ENCODE measurements at regions not wholly inside any gene's neighbourhood (a gene's known extent, or its start where the extent isn't known, plus 50 kb on each side); places are given as distances from the start of the nearest gene placed in this dataset.

DNA sequence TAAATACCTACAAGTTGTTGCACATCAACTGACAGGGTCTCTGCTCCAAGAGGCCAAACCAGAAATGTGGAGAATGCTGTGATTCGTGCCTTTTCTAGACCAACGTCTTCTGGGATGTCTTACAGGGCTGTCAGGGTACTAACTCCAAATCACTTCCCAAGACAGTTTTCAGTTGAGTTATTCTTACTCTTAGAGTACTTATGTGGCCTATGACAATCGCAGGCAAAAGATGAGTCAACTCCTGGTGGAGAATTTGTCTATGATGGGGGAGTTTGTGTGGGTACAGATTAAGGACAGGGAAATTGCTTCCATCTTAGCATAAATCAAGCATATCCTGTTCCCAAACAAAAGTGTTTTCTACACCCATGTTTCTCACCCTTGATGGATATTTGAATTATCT, 734.8 kb downstream of the TNS3 start:
- H3K4me1 ChIP-seq (ENCODE audit: control insufficient read depth in 2 of 3, insufficient read depth in 2 of 3, low read depth in 1 of 3, low read length in 3 of 3): no peaks in the 10 kb centered on the region
- no peak overlapping the region for H3K4me3 ChIP-seq (ENCODE audit: low read length in 3 of 3)
- no peaks in the 10 kb centered on the region for H3K27me3 ChIP-seq (ENCODE audit: control insufficient read depth, insufficient read depth, low read length)
- no peak overlapping the region for H3K27ac ChIP-seq (ENCODE audit: low read depth in 2 of 2, low read length in 2 of 2)
- intact Hi-C loops (cut with DNase I): no loop called here
- no peaks in the 10 kb centered on the region for H3K9me3 ChIP-seq (ENCODE audit: control insufficient read depth in 2 of 3, insufficient read depth in 1 of 3, low read length in 3 of 3)
- H3K36me3 ChIP-seq (ENCODE audit: control insufficient read depth in 2 of 3, insufficient read depth in 3 of 3, low read length in 3 of 3): no peaks in the 10 kb centered on the region
- DNase-seq: no peak
- FAIRE-seq: no peak
- H3K9ac ChIP-seq (ENCODE audit: low read length in 3 of 3): no peak overlapping the region
- TF ChIP-seq, protein P1, sequence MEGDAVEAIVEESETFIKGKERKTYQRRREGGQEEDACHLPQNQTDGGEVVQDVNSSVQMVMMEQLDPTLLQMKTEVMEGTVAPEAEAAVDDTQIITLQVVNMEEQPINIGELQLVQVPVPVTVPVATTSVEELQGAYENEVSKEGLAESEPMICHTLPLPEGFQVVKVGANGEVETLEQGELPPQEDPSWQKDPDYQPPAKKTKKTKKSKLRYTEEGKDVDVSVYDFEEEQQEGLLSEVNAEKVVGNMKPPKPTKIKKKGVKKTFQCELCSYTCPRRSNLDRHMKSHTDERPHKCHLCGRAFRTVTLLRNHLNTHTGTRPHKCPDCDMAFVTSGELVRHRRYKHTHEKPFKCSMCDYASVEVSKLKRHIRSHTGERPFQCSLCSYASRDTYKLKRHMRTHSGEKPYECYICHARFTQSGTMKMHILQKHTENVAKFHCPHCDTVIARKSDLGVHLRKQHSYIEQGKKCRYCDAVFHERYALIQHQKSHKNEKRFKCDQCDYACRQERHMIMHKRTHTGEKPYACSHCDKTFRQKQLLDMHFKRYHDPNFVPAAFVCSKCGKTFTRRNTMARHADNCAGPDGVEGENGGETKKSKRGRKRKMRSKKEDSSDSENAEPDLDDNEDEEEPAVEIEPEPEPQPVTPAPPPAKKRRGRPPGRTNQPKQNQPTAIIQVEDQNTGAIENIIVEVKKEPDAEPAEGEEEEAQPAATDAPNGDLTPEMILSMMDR (IDR thresholded peaks at IDR 0.05; ENCODE audit: borderline replicate concordance, extremely low read depth, insufficient read depth): no peak

DNA sequence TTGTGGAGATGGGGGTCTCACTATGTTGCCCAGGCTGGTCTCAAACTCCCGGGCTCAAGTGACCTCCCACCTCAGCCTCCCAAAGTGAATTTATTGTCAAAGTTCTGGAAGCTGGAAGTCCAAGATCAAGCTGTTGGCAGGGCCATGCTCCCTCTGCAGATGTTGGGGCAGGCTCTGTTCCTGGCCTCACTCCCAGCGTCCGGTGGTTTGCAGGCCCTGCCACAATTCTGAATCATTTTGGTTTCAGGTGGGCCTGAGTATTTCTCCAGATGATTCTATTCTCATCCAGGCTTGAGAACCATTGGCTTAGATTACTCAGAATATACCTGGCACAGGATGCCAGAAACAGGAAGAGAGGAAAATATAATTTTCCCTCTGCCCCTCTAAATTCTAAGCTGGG, 737.4 kb downstream of the TNS3 start:
- H3K9ac ChIP-seq (ENCODE audit: low read length in 3 of 3): no peak overlapping the region
- intact Hi-C loops (cut with DNase I): no loop called here
- TF ChIP-seq, protein P1 (IDR thresholded peaks at IDR 0.05; ENCODE audit: borderline replicate concordance, extremely low read depth, insufficient read depth): no peak
- no peak overlapping the region for H3K27ac ChIP-seq (ENCODE audit: low read depth in 2 of 2, low read length in 2 of 2)
- no peak for DNase-seq
- no peaks in the 10 kb centered on the region for H3K36me3 ChIP-seq (ENCODE audit: control insufficient read depth in 2 of 3, insufficient read depth in 3 of 3, low read length in 3 of 3)
- no peak overlapping the region for H3K4me3 ChIP-seq (ENCODE audit: low read length in 3 of 3)
- no peaks in the 10 kb centered on the region for H3K9me3 ChIP-seq (ENCODE audit: control insufficient read depth in 2 of 3, insufficient read depth in 1 of 3, low read length in 3 of 3)
- no peaks in the 10 kb centered on the region for H3K27me3 ChIP-seq (ENCODE audit: control insufficient read depth, insufficient read depth, low read length)
- no peaks in the 10 kb centered on the region for H3K4me1 ChIP-seq (ENCODE audit: control insufficient read depth in 2 of 3, insufficient read depth in 2 of 3, low read depth in 1 of 3, low read length in 3 of 3)
- no peak for FAIRE-seq

DNA sequence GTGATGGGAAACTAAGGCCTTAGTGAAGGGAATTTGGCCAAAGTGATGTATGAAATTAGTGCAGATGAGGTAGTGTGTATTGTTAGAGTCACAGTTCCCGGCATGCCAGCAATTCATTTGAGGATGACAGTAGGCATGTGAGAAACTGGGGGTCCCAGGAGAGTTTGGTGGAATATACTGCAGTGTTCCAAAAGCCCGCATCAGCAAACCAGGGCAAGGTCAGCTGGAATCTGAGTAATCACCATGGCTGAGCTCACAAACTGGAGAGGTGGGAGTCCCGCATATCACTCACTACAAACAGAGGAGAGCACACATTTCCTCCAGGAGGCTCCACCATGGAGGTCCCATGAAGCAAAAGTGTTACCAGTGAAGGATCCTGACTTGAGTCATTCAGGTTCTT, 740.7 kb downstream of the TNS3 start:
- FAIRE-seq: no peak
- H3K27me3 ChIP-seq (ENCODE audit: control insufficient read depth, insufficient read depth, low read length): no peaks in the 10 kb centered on the region
- no peaks in the 10 kb centered on the region for H3K9me3 ChIP-seq (ENCODE audit: control insufficient read depth in 2 of 3, insufficient read depth in 1 of 3, low read length in 3 of 3)
- H3K36me3 ChIP-seq (ENCODE audit: control insufficient read depth in 2 of 3, insufficient read depth in 3 of 3, low read length in 3 of 3): no peaks in the 10 kb centered on the region
- DNase-seq: no peak
- H3K4me1 ChIP-seq (ENCODE audit: control insufficient read depth in 2 of 3, insufficient read depth in 2 of 3, low read depth in 1 of 3, low read length in 3 of 3): no peaks in the 10 kb centered on the region
- H3K4me3 ChIP-seq (ENCODE audit: low read length in 3 of 3): no peak overlapping the region
- H3K9ac ChIP-seq (ENCODE audit: low read length in 3 of 3): no peak overlapping the region
- TF ChIP-seq, protein P1 (IDR thresholded peaks at IDR 0.05; ENCODE audit: borderline replicate concordance, extremely low read depth, insufficient read depth): no peak
- intact Hi-C loops (cut with DNase I): no loop called here
- H3K27ac ChIP-seq (ENCODE audit: low read depth in 2 of 2, low read length in 2 of 2): no peak overlapping the region

DNA sequence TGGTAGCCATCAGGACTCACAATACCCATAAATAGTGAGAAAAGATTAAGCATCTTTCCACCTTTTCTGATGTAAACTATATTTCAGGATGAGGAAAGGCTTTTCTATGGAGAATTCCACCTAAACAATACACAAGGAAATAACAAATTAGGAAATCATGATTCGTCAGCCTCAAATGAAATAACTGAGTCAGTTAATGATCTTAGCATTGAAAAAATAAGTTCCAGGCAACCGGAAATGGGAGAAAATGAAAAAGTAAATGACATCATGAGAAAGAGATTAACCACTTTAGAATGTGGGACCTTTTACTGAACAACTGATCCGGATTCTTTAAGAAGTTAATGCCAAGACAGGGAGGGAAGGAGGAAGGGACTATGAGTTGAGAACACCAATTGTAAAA, 742.3 kb downstream of the TNS3 start:
- Histone ChIP-seq H3K9ac (ENCODE audit: low read length in 3 of 3) (no peak overlapping the region), H3K27ac (ENCODE audit: low read depth in 2 of 2, low read length in 2 of 2) (no peak overlapping the region), H3K36me3 (ENCODE audit: control insufficient read depth in 2 of 3, insufficient read depth in 3 of 3, low read length in 3 of 3) (no peaks in the 10 kb centered on the region), H3K4me3 (ENCODE audit: low read length in 3 of 3) (no peak overlapping the region), H3K4me1 (ENCODE audit: control insufficient read depth in 2 of 3, insufficient read depth in 2 of 3, low read depth in 1 of 3, low read length in 3 of 3) (no peaks in the 10 kb centered on the region), H3K27me3 (ENCODE audit: control insufficient read depth, insufficient read depth, low read length) (no peaks in the 10 kb centered on the region), H3K9me3 (ENCODE audit: control insufficient read depth in 2 of 3, insufficient read depth in 1 of 3, low read length in 3 of 3) (no peaks in the 10 kb centered on the region)
- FAIRE-seq (no peak), DNase-seq (no peak)
- TF ChIP-seq, protein P1 (IDR thresholded peaks at IDR 0.05; ENCODE audit: borderline replicate concordance, extremely low read depth, insufficient read depth): no peak
- intact Hi-C loops (cut with DNase I): no loop called here
